HG02973 (cell line): ENCODE measurements at regions not wholly inside any gene's neighbourhood (a gene's known extent, or its start where the extent isn't known, plus 50 kb on each side); places are given as distances from the start of the nearest gene placed in this dataset.

Source experiments
- ATAC-seq: cut with Tn5 transposase; IDR thresholded peaks from one replicate; pipeline ENCODE4 v1.9.1; 2021; ENCODE audit warnings: moderate library complexity; ENCODE audit not compliant: unreplicated experiment

GRCh38 chr2:82307511-82307910 is 2003.0 kb upstream of the LRRTM1 start:
- no peak for ATAC-seq

- no peak for ATAC-seq
Observed at GRCh38 chr2:82301506-82301905, 1997.0 kb upstream of the LRRTM1 start.

- ATAC-seq = no peak
Observed at GRCh38 chr2:82289446-82289845, 1984.9 kb upstream of the LRRTM1 start.

GRCh38 chr2:82283075-82283474 is 1978.5 kb upstream of the LRRTM1 start:
- no peak for ATAC-seq

GRCh38 chr2:82282111-82282882 is 1977.7 kb upstream of the LRRTM1 start:
- ATAC-seq = no peak

GRCh38 chr2:82279367-82279766 is 1974.8 kb upstream of the LRRTM1 start:
- ATAC-seq = no peak

- no peak for ATAC-seq
Observed at GRCh38 chr2:82278416-82278815, 1973.9 kb upstream of the LRRTM1 start.

- no peak for ATAC-seq
Observed at GRCh38 chr2:82275599-82275998, 1971.0 kb upstream of the LRRTM1 start.

- ATAC-seq = no peak
Observed at GRCh38 chr2:82268446-82268845, 1963.9 kb upstream of the LRRTM1 start.

- no peak for ATAC-seq
Observed at GRCh38 chr2:82260521-82260920, 1956.0 kb upstream of the LRRTM1 start.

GRCh38 chr2:82259551-82259950 is 1955.0 kb upstream of the LRRTM1 start:
- ATAC-seq = no peak

GRCh38 chr2:82257796-82258555 is 1953.4 kb upstream of the LRRTM1 start:
- ATAC-seq = no peak

- no peak for ATAC-seq
Observed at GRCh38 chr2:82256983-82257632, 1952.6 kb upstream of the LRRTM1 start.

GRCh38 chr2:82256288-82256687 is 1951.7 kb upstream of the LRRTM1 start:
- no peak for ATAC-seq

- no peak for ATAC-seq
Observed at GRCh38 chr2:82254728-82255127, 1950.2 kb upstream of the LRRTM1 start.

GRCh38 chr2:82246220-82246775 is 1941.7 kb upstream of the LRRTM1 start:
- no peak for ATAC-seq

- ATAC-seq = no peak
Observed at GRCh38 chr2:82239176-82239575, 1934.6 kb upstream of the LRRTM1 start.

GRCh38 chr2:82237994-82238662 is 1933.6 kb upstream of the LRRTM1 start:
- ATAC-seq = no peak

GRCh38 chr2:82234283-82234874 is 1929.8 kb upstream of the LRRTM1 start:
- no peak for ATAC-seq

- ATAC-seq = no peak
Observed at GRCh38 chr2:82233806-82234205, 1929.3 kb upstream of the LRRTM1 start.

- no peak for ATAC-seq
Observed at GRCh38 chr2:82230406-82230805, 1925.9 kb upstream of the LRRTM1 start.
